ENCODE measurements at regions not wholly inside any gene's neighbourhood (a gene's known extent, or its start where the extent isn't known, plus 50 kb on each side); places are given as distances from the start of the nearest gene placed in this dataset.
A peak's percentile ranks its signal among the peaks of the same experiment; 100 is the strongest.

- Histone ChIP-seq H3K27ac (ENCODE audit: low read depth, low read length) (no peak overlapping the region), H4K20me1 (ENCODE audit: control insufficient read depth, insufficient read depth, low read depth, low read length) (no peaks in the 10 kb centered on the region), H3K36me3 (ENCODE audit: control insufficient read depth, low read length) (no peaks in the 10 kb centered on the region), H3K4me2 (ENCODE audit: low read length) (no peak overlapping the region), H3K9me3 (ENCODE audit: control insufficient read depth, insufficient read depth, low read length) (no peaks in the 10 kb centered on the region), H3K27me3 (ENCODE audit: control insufficient read depth, low read length) (no peaks in the 10 kb centered on the region), H3F3A (ENCODE audit: control insufficient read depth, insufficient read depth) (no peaks in the 10 kb centered on the region), H3K4me1 (ENCODE audit: control insufficient read depth, low read length) (no peaks in the 10 kb centered on the region), H3K4me3 (ENCODE audit: low read length) (no peak overlapping the region), H3K9me2 (replicated peaks; ENCODE audit: control insufficient read depth, low read length) (no peaks in the 10 kb centered on the region), H3K79me2 (ENCODE audit: control insufficient read depth, low read length) (no peaks in the 10 kb centered on the region)
- TF ChIP-seq EZH2phosphoT487 (IDR thresholded peaks at IDR 0.05; ENCODE audit: borderline replicate concordance, low read length): no peak
- TF ChIP-seq CTCF (IDR thresholded peaks at IDR 0.05; ENCODE audit: low read depth, low read length, poor library complexity, severe bottlenecking): no peak
Measured at GRCh38 chr11:42625757-42626665, 685.8 kb upstream of the API5 start.

GRCh38 chr11:42631220-42631843 lies 680.5 kb upstream of the API5 start:
- Histone ChIP-seq H3K27me3 (ENCODE audit: control insufficient read depth, low read length) (no peaks in the 10 kb centered on the region), H3K36me3 (ENCODE audit: control insufficient read depth, low read length) (no peaks in the 10 kb centered on the region), H4K20me1 (ENCODE audit: control insufficient read depth, insufficient read depth, low read depth, low read length) (no peaks in the 10 kb centered on the region), H3K4me1 (ENCODE audit: control insufficient read depth, low read length) (no peaks in the 10 kb centered on the region), H3K27ac (ENCODE audit: low read depth, low read length) (no peak overlapping the region), H3K4me2 (ENCODE audit: low read length) (no peak overlapping the region), H3K9me2 (replicated peaks; ENCODE audit: control insufficient read depth, low read length) (no peaks in the 10 kb centered on the region), H3K4me3 (ENCODE audit: low read length) (no peak overlapping the region), H3K79me2 (ENCODE audit: control insufficient read depth, low read length) (no peaks in the 10 kb centered on the region), H3F3A (ENCODE audit: control insufficient read depth, insufficient read depth) (no peaks in the 10 kb centered on the region), H3K9me3 (ENCODE audit: control insufficient read depth, insufficient read depth, low read length) (no peaks in the 10 kb centered on the region)
- TF ChIP-seq EZH2phosphoT487 (IDR thresholded peaks at IDR 0.05; ENCODE audit: borderline replicate concordance, low read length): no peak
- peak; percentile 50 for TF ChIP-seq CTCF (IDR thresholded peaks at IDR 0.05; ENCODE audit: low read depth, low read length, poor library complexity, severe bottlenecking)

GRCh38 chr11:42646959-42647358 lies 664.8 kb upstream of the API5 start:
- H3K9me2 ChIP-seq (replicated peaks; ENCODE audit: control insufficient read depth, low read length): no peaks in the 10 kb centered on the region
- H3F3A ChIP-seq (ENCODE audit: control insufficient read depth, insufficient read depth): no peaks in the 10 kb centered on the region
- no peaks in the 10 kb centered on the region for H3K79me2 ChIP-seq (ENCODE audit: control insufficient read depth, low read length)
- no peak overlapping the region for H3K27ac ChIP-seq (ENCODE audit: low read depth, low read length)
- no peak overlapping the region for H3K4me3 ChIP-seq (ENCODE audit: low read length)
- H3K4me2 ChIP-seq (ENCODE audit: low read length): no peak overlapping the region
- H3K36me3 ChIP-seq (ENCODE audit: control insufficient read depth, low read length): no peaks in the 10 kb centered on the region
- TF ChIP-seq CTCF (IDR thresholded peaks at IDR 0.05; ENCODE audit: low read depth, low read length, poor library complexity, severe bottlenecking) (no peak), EZH2phosphoT487 (IDR thresholded peaks at IDR 0.05; ENCODE audit: borderline replicate concordance, low read length) (no peak)
- no peaks in the 10 kb centered on the region for H3K4me1 ChIP-seq (ENCODE audit: control insufficient read depth, low read length)
- no peaks in the 10 kb centered on the region for H3K27me3 ChIP-seq (ENCODE audit: control insufficient read depth, low read length)
- no peaks in the 10 kb centered on the region for H3K9me3 ChIP-seq (ENCODE audit: control insufficient read depth, insufficient read depth, low read length)
- H4K20me1 ChIP-seq (ENCODE audit: control insufficient read depth, insufficient read depth, low read depth, low read length): no peaks in the 10 kb centered on the region

Data from DOHH2 (cell line).